ENCODE measurements at regions not wholly inside any gene's neighbourhood (a gene's known extent, or its start where the extent isn't known, plus 50 kb on each side); places are given as distances from the start of the nearest gene placed in this dataset.

GRCh38 chr12:107491856-107492255, 193.7 kb upstream of the PWP1 start:
- TF ChIP-seq CTCF (conservative IDR thresholded peaks at IDR 0.05; ENCODE audit: low read length), result no peak
- no peak for TF ChIP-seq EZH2phosphoT487 (IDR thresholded peaks at IDR 0.05; ENCODE audit: borderline replicate concordance)
